HepG2 (cell line): ENCODE measurements at regions not wholly inside any gene's neighbourhood (a gene's known extent, or its start where the extent isn't known, plus 50 kb on each side); places are given as distances from the start of the nearest gene placed in this dataset.

Source experiments
- CBFB ChIP-seq: sonication (generic); formaldehyde crosslinking; IDR thresholded peaks from 2 replicates; pipeline ENCODE4 v1.4.0; 2020; ENCODE audit warnings: missing genetic modification reagents
- FOXC1 ChIP-seq: sonication (generic); formaldehyde crosslinking; IDR thresholded peaks from 2 replicates; pipeline ENCODE4 v1.8.0; 2022; ENCODE audit warnings: mild to moderate bottlenecking, missing genetic modification reagents, borderline replicate concordance
- HNRNPH1 ChIP-seq: fragments of 200-400 bp; formaldehyde crosslinking; optimal IDR thresholded peaks from 2 replicates; pipeline ENCODE3; 2017; ENCODE audit warnings: mild to moderate bottlenecking, low read depth, low read length
- MED8 ChIP-seq: sonication (generic); formaldehyde crosslinking; IDR thresholded peaks from 2 replicates; pipeline ENCODE4 v1.8.1; 2023; ENCODE audit warnings: mild to moderate bottlenecking, missing genetic modification reagents; ENCODE audit not compliant: insufficient replicate concordance
- MXI1 ChIP-seq: IDR thresholded peaks from 3 replicates; pipeline ENCODE4 v1.6.1; 2012; ENCODE audit warnings: low read depth, low read length, inconsistent platforms, borderline replicate concordance
- NFYC ChIP-seq: IDR thresholded peaks from 2 replicates; pipeline ENCODE4 v1.6.1; 2016; ENCODE audit warnings: missing genetic modification reagents, missing compliant biosample characterization
- NR2C2 ChIP-seq: sonication (generic); formaldehyde crosslinking; IDR thresholded peaks from 2 replicates; pipeline ENCODE4 v1.4.0; 2020; ENCODE audit warnings: missing genetic modification reagents, mild to moderate bottlenecking, moderate library complexity, borderline replicate concordance
- RARA ChIP-seq: IDR thresholded peaks from 2 replicates; pipeline ENCODE4 v1.6.1; 2016; ENCODE audit warnings: missing genetic modification reagents, missing compliant biosample characterization
- RFX1 ChIP-seq: fragments of 450-650 bp; IDR thresholded peaks from 2 replicates; pipeline ENCODE4 v1.6.1; 2017
- SMAD1 ChIP-seq: sonication (generic); formaldehyde crosslinking; IDR thresholded peaks from 2 replicates; pipeline ENCODE4 v1.4.0; 2020; ENCODE audit warnings: missing genetic modification reagents, low read depth, mild to moderate bottlenecking, borderline replicate concordance
- ZFAT ChIP-seq: sonication (generic); formaldehyde crosslinking; conservative IDR thresholded peaks from 2 replicates; pipeline ENCODE4 v1.8.1; 2023; ENCODE audit warnings: missing genetic modification reagents, inconsistent platforms
- ZNF260 ChIP-seq: sonication (generic); formaldehyde crosslinking; IDR thresholded peaks from 2 replicates; pipeline ENCODE4 v1.4.0; 2020; ENCODE audit warnings: missing genetic modification reagents, low read depth, mild to moderate bottlenecking, borderline replicate concordance
- ZNF292 ChIP-seq: sonication (generic); formaldehyde crosslinking; IDR thresholded peaks from 2 replicates; pipeline ENCODE4 v1.8.1; 2022; ENCODE audit warnings: mild to moderate bottlenecking, low read depth, missing genetic modification reagents, borderline replicate concordance
- ZSCAN9 ChIP-seq: IDR thresholded peaks from 2 replicates; pipeline ENCODE4 v1.6.1; 2016; ENCODE audit warnings: borderline replicate concordance
- TF ChIP-seq, protein P1 (sequence below): sonication (generic); formaldehyde crosslinking; IDR thresholded peaks from one replicate; pipeline ENCODE4 v1.5.1; 2020; ENCODE audit warnings: mild to moderate bottlenecking, missing genetic modification reagents; ENCODE audit errors: not compliant biosample characterization
- TF ChIP-seq, protein P2 (sequence below): sonication (generic); formaldehyde crosslinking; IDR thresholded peaks from 2 replicates; pipeline ENCODE4 v1.4.0; 2020; ENCODE audit warnings: mild to moderate bottlenecking, missing genetic modification reagents
- TF ChIP-seq, protein P3 (sequence below): sonication (generic); formaldehyde crosslinking; IDR thresholded peaks from 2 replicates; pipeline ENCODE4 v1.8.1; 2023; ENCODE audit warnings: mild to moderate bottlenecking, missing genetic modification reagents

DNA sequence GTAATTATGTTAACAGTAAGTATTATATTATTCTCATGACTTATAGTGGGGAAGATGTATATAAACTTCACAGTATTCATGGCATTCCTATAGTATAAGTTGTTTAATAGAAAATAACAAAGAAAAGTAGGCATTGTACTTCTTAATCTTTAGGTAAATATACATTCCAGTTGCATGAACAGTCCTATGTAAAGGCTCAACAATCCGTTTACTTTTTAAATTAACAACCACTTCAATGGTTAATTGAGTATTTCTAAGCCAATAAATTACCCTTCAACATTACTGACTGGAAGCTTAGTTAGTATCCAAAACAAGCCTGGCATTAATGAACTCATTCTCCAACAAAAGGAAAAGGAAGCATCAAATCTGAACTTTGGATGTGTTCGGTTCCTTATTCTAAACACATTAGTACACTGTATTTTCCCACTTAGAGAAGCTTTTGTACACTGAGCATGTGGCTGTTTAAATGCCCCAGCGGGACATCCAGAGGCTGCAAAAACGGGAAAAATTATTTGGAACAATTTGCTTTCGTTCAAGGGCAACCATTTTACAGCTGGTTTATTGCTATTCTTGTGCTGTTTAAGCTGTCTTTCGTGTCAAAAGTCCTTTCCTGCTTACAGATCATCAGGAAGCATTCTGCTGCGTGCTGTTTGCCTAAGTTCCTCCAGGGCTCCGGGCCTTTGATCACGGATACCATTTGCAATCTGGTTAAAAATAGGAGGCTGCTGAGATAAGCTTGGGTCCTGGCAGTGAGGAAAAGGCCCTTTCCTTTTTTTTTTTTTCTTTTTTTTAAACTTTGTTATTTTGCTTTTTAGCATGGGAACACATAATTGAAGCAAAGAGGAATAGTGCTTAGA is 460.3 kb downstream of the SPRY1 start (continued):
- TF ChIP-seq, protein P1, sequence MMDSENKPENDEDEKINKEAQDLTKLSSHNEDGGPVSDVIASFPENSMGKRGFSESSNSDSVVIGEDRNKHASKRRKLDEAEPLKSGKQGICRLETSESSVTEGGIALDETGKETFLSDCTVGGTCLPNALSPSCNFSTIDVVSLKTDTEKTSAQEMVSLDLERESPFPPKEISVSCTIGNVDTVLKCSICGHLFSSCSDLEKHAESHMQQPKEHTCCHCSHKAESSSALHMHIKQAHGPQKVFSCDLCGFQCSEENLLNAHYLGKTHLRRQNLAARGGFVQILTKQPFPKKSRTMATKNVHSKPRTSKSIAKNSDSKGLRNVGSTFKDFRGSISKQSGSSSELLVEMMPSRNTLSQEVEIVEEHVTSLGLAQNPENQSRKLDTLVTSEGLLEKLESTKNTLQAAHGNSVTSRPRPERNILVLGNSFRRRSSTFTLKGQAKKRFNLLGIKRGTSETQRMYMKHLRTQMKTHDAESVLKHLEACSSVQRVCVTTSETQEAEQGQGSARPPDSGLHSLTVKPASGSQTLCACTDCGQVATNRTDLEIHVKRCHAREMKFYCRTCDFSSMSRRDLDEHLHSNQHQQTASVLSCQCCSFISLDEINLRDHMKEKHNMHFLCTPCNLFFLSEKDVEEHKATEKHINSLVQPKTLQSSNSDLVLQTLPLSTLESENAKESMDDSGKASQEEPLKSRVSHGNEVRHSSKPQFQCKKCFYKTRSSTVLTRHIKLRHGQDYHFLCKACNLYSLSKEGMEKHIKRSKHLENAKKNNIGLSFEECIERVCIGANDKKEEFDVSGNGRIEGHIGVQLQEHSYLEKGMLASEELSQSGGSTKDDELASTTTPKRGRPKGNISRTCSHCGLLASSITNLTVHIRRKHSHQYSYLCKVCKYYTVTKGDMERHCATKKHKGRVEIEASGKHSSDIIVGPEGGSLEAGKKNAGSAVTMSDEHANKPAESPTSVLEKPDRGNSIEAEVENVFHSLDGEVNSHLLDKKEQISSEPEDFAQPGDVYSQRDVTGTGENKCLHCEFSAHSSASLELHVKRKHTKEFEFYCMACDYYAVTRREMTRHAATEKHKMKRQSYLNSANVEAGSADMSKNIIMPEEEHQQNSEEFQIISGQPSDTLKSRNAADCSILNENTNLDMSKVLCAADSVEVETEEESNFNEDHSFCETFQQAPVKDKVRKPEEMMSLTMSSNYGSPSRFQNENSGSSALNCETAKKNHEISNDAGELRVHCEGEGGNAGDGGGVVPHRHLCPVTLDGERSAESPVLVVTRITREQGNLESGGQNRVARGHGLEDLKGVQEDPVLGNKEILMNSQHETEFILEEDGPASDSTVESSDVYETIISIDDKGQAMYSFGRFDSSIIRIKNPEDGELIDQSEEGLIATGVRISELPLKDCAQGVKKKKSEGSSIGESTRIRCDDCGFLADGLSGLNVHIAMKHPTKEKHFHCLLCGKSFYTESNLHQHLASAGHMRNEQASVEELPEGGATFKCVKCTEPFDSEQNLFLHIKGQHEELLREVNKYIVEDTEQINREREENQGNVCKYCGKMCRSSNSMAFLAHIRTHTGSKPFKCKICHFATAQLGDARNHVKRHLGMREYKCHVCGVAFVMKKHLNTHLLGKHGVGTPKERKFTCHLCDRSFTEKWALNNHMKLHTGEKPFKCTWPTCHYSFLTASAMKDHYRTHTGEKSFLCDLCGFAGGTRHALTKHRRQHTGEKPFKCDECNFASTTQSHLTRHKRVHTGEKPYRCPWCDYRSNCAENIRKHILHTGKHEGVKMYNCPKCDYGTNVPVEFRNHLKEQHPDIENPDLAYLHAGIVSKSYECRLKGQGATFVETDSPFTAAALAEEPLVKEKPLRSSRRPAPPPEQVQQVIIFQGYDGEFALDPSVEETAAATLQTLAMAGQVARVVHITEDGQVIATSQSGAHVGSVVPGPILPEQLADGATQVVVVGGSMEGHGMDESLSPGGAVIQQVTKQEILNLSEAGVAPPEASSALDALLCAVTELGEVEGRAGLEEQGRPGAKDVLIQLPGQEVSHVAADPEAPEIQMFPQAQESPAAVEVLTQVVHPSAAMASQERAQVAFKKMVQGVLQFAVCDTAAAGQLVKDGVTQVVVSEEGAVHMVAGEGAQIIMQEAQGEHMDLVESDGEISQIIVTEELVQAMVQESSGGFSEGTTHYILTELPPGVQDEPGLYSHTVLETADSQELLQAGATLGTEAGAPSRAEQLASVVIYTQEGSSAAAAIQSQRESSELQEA (CRISPR knock-in tag): no peak
- TF ChIP-seq CBFB (CRISPR knock-in tag): no peak
- TF ChIP-seq, protein P2, sequence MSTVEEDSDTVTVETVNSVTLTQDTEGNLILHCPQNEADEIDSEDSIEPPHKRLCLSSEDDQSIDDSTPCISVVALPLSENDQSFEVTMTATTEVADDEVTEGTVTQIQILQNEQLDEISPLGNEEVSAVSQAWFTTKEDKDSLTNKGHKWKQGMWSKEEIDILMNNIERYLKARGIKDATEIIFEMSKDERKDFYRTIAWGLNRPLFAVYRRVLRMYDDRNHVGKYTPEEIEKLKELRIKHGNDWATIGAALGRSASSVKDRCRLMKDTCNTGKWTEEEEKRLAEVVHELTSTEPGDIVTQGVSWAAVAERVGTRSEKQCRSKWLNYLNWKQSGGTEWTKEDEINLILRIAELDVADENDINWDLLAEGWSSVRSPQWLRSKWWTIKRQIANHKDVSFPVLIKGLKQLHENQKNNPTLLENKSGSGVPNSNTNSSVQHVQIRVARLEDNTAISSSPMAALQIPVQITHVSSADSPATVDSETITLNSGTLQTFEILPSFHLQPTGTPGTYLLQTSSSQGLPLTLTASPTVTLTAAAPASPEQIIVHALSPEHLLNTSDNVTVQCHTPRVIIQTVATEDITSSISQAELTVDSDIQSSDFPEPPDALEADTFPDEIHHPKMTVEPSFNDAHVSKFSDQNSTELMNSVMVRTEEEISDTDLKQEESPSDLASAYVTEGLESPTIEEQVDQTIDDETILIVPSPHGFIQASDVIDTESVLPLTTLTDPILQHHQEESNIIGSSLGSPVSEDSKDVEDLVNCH (CRISPR knock-in tag): no peak
- TF ChIP-seq MXI1: no peak
- TF ChIP-seq NR2C2 (CRISPR knock-in tag): no peak
- TF ChIP-seq, protein P3, sequence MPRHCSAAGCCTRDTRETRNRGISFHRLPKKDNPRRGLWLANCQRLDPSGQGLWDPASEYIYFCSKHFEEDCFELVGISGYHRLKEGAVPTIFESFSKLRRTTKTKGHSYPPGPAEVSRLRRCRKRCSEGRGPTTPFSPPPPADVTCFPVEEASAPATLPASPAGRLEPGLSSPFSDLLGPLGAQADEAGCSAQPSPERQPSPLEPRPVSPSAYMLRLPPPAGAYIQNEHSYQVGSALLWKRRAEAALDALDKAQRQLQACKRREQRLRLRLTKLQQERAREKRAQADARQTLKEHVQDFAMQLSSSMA (CRISPR knock-in tag): no peak
- TF ChIP-seq ZFAT: no peak
- no peak for TF ChIP-seq RFX1
- TF ChIP-seq FOXC1 (CRISPR knock-in tag): no peak
- TF ChIP-seq ZNF260 (CRISPR knock-in tag): no peak
- peak; percentile 33; the same call in 1 of the 2 replicates for TF ChIP-seq ZSCAN9 (CRISPR knock-in tag)
- peak; percentile 63 for TF ChIP-seq RARA (CRISPR knock-in tag)
- no peak for TF ChIP-seq SMAD1
- peak; percentile 83; the same call in 1 of the 2 replicates for TF ChIP-seq ZNF292 (CRISPR knock-in tag)
- TF ChIP-seq MED8 (CRISPR knock-in tag): peak; percentile 81
- no peak for TF ChIP-seq NFYC (CRISPR knock-in tag)
- TF ChIP-seq HNRNPH1: no peak
